Daoy (cell line): ENCODE measurements at regions not wholly inside any gene's neighbourhood (a gene's known extent, or its start where the extent isn't known, plus 50 kb on each side); places are given as distances from the start of the nearest gene placed in this dataset.

ENCODE experiments used
- DNase-seq: peaks from one replicate; pipeline ENCODE4 v3.0.0-alpha.2; 2015; ENCODE audit warnings: low read depth

GRCh38 chr4:125515016-125515415 lies 200.3 kb downstream of the FAT4 start:
- DNase-seq = no peak

- DNase-seq = no peak
Observed at GRCh38 chr4:125517831-125518230, 203.1 kb downstream of the FAT4 start.

GRCh38 chr4:125518281-125518680 lies 203.5 kb downstream of the FAT4 start:
- no peak for DNase-seq

GRCh38 chr4:125519371-125520146 lies 204.8 kb downstream of the FAT4 start:
- DNase-seq = no peak

- DNase-seq = no peak
Observed at GRCh38 chr4:125520258-125520990, 205.7 kb downstream of the FAT4 start.

DNA sequence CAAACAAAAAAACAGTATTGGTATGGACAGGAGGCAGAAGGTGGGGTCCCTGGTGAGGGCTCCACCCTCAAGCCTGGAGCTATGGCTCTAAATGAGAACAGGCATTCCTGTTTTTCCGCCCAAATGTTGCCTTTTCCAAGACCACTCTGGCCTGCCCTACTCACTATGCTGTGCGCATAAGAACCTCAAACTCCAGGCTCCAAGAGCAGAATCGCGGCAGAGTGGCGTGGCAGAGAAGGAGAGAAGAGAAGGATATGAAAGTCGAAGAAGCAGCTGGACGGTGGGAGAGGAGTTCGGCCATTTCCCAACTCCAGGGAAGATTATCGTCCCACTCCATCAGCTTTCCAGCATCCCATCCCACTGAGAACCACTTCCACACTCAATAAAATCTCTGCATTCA lies 207.8 kb downstream of the FAT4 start:
- no peak for DNase-seq

GRCh38 chr4:125522992-125523391 lies 208.2 kb downstream of the FAT4 start:
- no peak for DNase-seq

DNA sequence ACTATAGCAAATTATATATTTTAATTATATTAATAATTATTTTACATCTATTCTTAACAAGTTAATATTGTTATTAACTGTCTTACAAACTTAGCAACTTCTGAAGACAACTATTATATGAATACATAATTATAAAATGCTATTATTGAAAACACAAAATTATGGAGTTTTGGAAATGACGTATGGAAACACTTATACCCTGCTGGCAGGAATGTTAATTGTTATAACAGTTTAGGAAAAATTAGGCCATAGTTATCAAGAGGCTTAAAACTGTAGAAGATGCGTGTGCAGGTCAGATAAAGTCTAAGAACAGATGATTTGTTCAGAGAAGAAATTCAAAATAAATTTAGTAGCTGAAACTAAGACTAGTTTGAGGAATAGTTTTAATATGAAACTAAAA lies 211.7 kb downstream of the FAT4 start:
- no peak for DNase-seq

DNA sequence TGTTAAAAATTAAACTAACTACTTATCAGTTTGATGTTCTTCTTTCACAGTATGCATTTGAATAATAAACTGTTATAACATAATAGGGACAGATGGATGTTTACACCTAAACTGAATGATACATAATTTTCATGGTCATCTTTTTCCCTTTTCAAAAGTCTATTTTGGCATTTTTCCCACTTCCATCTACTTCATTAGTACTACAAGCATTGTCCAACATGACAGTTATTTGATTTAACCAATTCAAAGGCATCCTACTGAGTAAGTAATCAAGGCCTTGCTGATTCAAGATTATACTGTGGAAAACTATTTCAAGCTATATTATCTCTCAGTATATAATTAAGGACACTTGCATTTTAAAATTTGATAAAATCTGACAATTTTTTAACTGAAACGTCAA lies 212.9 kb downstream of the FAT4 start:
- DNase-seq = no peak

DNA sequence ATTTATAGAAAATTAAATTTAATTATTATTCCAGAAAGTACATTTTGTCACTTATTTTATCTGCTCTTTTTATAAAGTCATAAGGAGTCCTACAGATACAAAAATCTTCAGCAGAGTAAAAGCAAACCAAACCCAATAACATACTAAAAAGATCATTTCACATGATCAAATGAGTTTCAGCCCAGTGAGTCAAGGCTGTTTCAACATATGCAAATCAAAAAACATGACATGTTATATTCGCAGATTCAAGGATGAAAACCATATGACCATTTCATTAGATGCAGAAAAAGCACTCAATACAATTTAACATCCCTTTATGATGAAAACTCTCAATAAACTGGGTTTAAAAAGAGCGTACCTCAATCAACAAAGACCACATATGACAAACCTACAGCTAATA lies 214.3 kb downstream of the FAT4 start:
- no peak for DNase-seq

- DNase-seq = no peak
Observed at GRCh38 chr4:125538670-125539069, 223.9 kb downstream of the FAT4 start.

GRCh38 chr4:125539691-125540090 lies 224.9 kb downstream of the FAT4 start:
- no peak for DNase-seq

GRCh38 chr4:125541836-125542385 lies 227.2 kb downstream of the FAT4 start:
- no peak for DNase-seq

DNA sequence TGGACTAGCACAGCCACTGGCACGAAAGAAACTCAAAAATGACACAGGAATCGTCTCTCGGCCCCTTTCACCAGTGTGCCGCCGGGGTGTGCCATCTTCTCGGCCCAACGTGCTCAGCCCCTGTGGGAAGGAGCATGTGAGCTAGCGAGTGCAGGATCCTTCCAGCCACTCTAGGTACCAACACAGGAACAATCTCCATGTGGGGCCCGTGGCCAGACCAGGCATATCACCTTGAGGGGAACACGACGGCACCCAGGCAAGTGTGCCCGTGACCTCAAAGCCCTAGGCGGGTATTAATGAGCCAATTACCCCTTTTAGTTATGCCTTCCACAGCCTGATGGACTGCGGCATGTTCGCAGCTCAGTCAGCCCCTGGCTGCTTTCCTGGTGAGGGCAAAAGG lies 231.5 kb downstream of the FAT4 start:
- DNase-seq = no peak

GRCh38 chr4:125547836-125548235 lies 233.1 kb downstream of the FAT4 start:
- DNase-seq = no peak

DNA sequence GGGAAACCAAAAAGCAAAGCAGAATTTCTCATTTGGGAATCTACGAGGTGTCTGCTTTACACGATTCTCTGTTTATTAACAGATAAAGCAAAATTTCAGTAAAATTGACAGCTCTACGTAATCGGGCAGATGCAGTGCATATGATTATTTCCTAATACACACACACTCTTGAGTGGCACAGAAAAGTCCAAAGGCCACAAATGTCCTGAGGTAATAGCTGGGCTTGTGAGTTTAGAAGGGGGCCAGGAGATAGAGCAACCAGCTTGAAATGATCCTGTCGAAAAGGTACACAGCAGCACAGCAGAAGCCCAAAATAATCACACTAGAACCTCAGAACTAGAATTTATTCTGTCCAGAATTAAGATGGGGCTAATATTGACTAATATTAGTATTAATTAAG lies 236.0 kb downstream of the FAT4 start:
- DNase-seq = no peak

DNA sequence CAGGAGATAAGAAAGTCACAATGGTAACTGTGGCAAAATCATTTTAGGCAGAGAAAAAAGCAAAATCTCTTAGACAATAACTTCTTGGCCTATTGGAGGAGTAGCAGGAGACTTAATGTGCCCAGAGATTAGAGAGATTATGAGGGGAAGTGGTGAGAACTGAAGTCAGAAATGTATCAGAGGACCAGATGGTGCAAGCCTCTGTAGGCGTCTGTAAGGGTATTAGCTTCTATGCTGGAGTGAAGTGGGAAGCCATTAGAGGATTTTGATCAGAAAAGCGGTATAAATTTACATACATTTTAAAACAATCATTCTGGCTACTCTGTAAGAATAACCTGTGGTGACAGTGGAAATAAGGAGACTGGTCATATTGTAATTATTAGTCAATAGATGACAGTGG lies 236.7 kb downstream of the FAT4 start:
- DNase-seq = no peak

DNA sequence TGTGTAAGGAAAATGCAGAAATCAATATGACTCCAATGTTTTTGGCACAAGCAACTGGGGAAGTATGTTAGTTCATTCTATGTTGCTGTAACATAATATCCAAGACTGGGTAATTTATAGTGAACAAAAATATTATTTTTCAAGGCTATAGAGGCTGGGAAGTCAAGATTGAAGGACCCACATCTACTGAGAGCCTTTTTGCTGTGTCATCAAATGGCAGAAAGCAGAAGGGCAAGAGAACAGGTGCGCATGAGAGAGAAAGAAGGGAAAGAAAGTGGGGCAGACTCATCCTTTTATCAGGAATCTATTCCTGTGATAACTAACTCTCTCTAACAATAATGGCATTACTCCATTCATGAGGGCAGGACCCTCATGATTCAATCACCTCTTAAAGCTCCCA lies 237.2 kb downstream of the FAT4 start:
- DNase-seq = no peak

- no peak for DNase-seq
Observed at GRCh38 chr4:125572601-125573000, 257.8 kb downstream of the FAT4 start.

DNA sequence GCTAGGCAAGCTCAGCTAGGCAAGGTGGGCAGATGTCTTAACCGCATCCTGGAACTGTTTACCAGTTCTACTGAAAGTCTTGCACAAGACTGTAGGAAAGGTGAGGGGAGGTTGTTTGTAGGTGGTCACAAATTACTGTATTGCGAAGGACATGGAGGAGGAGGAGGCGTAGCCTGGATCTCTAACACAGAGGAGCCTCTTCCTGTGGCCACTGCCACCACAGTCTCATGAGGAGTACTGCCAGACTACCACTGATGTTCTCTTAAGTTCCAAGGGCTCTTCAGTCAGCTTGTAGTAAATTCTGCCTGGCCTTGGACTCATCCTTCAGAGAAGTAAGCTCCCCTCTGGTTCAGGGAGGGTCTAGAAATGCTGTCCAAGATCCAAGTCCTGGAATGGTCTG lies 258.6 kb downstream of the FAT4 start:
- DNase-seq = no peak

DNA sequence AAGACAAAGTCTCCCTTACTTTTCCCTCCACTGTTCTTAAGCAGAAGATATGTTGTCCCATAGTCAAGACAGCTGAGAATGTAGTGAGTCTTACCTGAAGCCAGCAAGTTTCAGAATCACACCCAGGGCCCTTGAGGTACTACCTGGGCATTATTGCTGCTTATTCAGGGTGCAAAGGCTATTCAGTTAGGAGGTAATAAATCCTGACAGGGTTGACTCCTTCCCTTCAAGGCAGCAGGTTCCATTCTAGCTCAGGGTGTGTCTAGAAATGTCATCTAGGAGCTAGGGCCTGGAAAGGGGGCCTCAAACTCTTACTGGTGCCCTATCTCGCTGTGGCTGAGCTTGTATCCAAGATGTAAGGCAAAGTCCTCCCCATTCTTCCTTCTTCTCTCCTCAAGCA lies 259.0 kb downstream of the FAT4 start:
- no peak for DNase-seq

GRCh38 chr4:125582302-125582701 lies 267.5 kb downstream of the FAT4 start:
- DNase-seq = no peak

DNA sequence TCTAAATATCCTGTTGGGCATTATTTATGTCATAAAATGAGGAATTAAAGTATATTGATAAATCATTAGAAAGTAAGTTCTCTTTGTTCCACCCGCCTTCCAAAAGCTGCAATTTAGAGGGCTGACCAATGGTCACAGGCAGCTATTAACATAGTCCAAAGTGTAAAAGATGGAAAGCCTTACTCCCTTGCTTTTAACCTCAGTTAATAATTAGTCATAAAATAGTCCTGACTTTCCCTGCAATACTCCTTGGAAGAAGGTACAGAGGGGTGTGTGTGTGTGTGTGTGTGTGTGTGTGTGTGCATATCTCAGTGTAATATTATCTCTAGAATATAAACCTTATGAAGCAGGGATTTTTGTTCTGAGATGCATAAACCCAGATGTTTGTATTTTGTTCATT lies 275.4 kb downstream of the FAT4 start:
- DNase-seq = no peak
